NCI-H128 (cell line): ENCODE measurements at regions not wholly inside any gene's neighbourhood (a gene's known extent, or its start where the extent isn't known, plus 50 kb on each side); places are given as distances from the start of the nearest gene placed in this dataset.

Experiments used
- DNase-seq: peaks from one replicate; lab custom pipeline; 2025; ENCODE audit not compliant: unreplicated experiment; lab: John Stamatoyannopoulos, UW

- no peak for DNase-seq
These were observed 81.9 kb upstream of the TMLHE start for GRCh38 chrX:155694649-155695048.

GRCh38 chrX:155682834-155683233 is 70.1 kb upstream of the TMLHE start:
- no peak for DNase-seq

GRCh38 chrX:155679715-155680114 is 67.0 kb upstream of the TMLHE start:
- no peak for DNase-seq

- DNase-seq: no peak
These were observed 60.6 kb upstream of the TMLHE start for GRCh38 chrX:155673338-155673737.

GRCh38 chrX:155666741-155667140 is 54.0 kb upstream of the TMLHE start:
- DNase-seq: no peak
